Left lung (tissue), 4 donors: ENCODE measurements at regions not wholly inside any gene's neighbourhood (a gene's known extent, or its start where the extent isn't known, plus 50 kb on each side); places are given as distances from the start of the nearest gene placed in this dataset.

Experiments used
- ATAC-seq: fragments of 200-7000 bp; cut with Tn5 transposase; one replicate; pipeline ENCODE4 v1.9.1; 2020; ENCODE audit warnings: moderate library complexity
- DNase-seq, 4 donors: peaks; one replicate each; pipeline ENCODE4 v3.0.0-alpha.2; 2013 to 2020
- H3K27ac ChIP-seq, 2 donors: fragments of 200-600 bp; sonication (generic) in 1 of 2; one replicate each; pipeline versions ENCODE4 v1.5.0 to v1.8.0; 2020 to 2021
- H3K27me3 ChIP-seq, 2 donors: fragments of 200-600 bp; sonication (generic) in 1 of 2; one replicate each; pipeline versions ENCODE4 v1.5.0 to v1.8.0; 2020 to 2021
- H3K36me3 ChIP-seq, 2 donors: fragments of 200-600 bp; sonication (generic) in 1 of 2; one replicate each; pipeline versions ENCODE4 v1.5.0 to v1.8.0; 2020 to 2021
- H3K4me1 ChIP-seq, 2 donors: fragments of 200-600 bp; one replicate each; pipeline ENCODE4 v1.8.0; 2021
- H3K4me3 ChIP-seq, 2 donors: fragments of 200-600 bp; sonication (generic) in 1 of 2; one replicate each; pipeline versions ENCODE4 v1.5.0 to v1.8.0; 2020 to 2021; ENCODE audit warnings: mild to moderate bottlenecking in 1 of 2
- H3K9me3 ChIP-seq, 2 donors: fragments of 200-600 bp; sonication (generic) in 1 of 2; one replicate each; pipeline versions ENCODE4 v1.5.0 to v1.8.0; 2020 to 2021
- intact Hi-C, 2 donors: fragments of 100-400 bp; cut with DNase I; formaldehyde crosslinking; loops; one replicate each; pipeline versions ENCODE4 v1.11.2 to v1.14.2; 2022
- TF ChIP-seq, protein P1 (sequence below), 2 donors: fragments of 200-600 bp; sonication (generic) in 1 of 2; IDR thresholded peaks; one replicate each; pipeline versions ENCODE4 v1.5.0 to v1.8.0; 2021; ENCODE audit warnings: antibody characterized with exemption in 2 of 2
- donor health status: DM: no; HTN: yes; CAD: no.
- donor health status: DM: no; HTN: no; CAD: no.

DNA sequence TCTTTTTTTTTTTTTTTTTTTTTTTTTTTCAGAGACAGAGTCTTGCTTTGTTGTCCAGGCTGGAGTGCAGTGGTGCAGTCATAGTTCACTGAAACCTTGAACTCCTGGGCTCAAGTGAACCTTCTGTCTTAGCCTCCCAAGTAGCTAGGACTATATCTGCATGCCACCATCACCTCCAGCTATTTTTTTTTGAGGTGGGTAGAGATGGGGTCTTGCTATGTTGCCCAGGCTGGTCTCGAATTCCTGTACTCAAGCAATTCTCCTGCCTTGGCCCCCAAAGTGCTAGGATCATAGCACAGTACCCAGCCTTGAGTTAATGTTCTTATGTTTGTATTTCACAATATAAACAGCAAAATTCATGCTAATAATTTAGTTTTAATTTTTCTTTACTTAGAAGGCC lies 62.9 kb upstream of the IGFBP2 start:
- no peaks in the 10 kb centered on the region for H3K36me3 ChIP-seq
- no peak overlapping the region for H3K27ac ChIP-seq
- peaks cover 0 to 8% of the 10 kb centered on the region in 2 donors for H3K9me3 ChIP-seq
- intact Hi-C loops = no loop called here
- H3K4me3 ChIP-seq = no peak overlapping the region
- ATAC-seq (no peak), DNase-seq (no peak)
- H3K4me1 ChIP-seq = no peaks in the 10 kb centered on the region
- no peaks in the 10 kb centered on the region for H3K27me3 ChIP-seq
- TF ChIP-seq, protein P1, sequence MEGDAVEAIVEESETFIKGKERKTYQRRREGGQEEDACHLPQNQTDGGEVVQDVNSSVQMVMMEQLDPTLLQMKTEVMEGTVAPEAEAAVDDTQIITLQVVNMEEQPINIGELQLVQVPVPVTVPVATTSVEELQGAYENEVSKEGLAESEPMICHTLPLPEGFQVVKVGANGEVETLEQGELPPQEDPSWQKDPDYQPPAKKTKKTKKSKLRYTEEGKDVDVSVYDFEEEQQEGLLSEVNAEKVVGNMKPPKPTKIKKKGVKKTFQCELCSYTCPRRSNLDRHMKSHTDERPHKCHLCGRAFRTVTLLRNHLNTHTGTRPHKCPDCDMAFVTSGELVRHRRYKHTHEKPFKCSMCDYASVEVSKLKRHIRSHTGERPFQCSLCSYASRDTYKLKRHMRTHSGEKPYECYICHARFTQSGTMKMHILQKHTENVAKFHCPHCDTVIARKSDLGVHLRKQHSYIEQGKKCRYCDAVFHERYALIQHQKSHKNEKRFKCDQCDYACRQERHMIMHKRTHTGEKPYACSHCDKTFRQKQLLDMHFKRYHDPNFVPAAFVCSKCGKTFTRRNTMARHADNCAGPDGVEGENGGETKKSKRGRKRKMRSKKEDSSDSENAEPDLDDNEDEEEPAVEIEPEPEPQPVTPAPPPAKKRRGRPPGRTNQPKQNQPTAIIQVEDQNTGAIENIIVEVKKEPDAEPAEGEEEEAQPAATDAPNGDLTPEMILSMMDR (IDR thresholded peaks at IDR 0.05) = no peak

DNA sequence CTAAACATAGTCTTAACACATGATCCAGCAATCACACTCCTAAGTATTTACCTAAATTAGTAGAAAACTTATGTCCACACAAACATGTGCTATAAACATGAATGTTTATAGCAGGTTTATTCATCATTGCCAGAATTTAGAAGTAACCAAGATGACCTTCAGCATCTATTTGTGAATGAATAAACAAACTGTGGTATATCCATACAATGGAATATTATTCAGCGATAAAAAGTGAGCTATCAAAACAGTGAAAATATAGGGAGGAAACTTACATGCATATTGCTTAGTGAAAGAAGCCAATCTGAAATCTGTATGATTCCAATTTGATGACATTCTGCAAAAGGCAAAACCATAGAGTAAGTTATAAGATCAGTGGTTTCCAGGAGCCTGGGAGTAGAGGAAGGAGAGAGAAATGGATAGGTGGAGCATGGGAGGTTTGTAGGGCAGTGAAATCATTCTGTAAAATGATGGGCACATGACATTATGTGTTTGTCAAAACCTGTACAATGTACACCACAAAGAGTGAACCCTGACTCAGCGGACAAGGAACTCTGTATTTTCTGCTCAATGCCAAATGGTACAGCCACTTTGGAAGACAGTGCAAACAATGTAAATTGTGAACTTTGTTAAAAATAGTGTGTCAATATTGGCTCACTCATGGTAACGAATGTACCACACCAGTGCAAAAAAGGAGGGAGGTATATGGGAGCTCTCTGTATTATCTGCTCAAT lies 61.9 kb upstream of the IGFBP2 start:
- Histone ChIP-seq H3K4me3 (no peak overlapping the region), H3K27ac (no peak overlapping the region), H3K4me1 (no peaks in the 10 kb centered on the region), H3K36me3 (no peaks in the 10 kb centered on the region), H3K9me3 (peaks cover 0 to 8% of the 10 kb centered on the region in 2 donors), H3K27me3 (no peaks in the 10 kb centered on the region)
- intact Hi-C loops = no loop called here
- DNase-seq (no peak), ATAC-seq (peak; percentile 55)
- TF ChIP-seq, protein P1 (IDR thresholded peaks at IDR 0.05) = no peak

DNA sequence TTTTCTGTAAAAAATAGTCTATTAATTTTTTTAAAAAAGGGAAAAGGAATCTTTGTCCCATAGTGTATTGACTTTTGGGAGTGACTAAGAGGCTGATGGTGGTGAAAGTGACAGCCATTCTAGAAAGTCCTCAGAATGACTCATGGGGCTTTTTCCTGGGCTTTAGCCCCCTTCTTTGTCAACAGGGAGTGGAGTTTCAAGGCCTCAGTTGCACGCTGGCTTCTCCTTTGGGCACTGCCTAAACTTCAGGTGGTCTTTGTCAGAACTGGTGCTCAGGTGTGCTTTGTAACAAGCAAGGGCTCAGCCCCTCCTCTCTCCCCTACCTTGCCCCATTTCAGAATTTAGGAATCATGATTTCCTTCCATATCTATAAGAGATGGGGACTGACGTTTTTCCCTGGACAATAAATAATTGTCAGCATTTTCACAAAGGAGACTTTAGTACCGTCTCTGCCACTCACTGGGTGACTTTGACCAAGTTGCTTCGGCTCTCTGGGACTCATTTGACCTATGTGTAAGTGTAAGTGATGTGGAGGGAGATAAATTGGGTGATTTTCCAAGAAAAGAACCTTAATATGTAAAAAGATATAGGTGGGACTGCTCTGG lies 61.2 kb upstream of the IGFBP2 start:
- Histone ChIP-seq H3K9me3 (peaks cover 0 to 8% of the 10 kb centered on the region in 2 donors), H3K27ac (no peak overlapping the region), H3K4me1 (no peaks in the 10 kb centered on the region), H3K36me3 (no peaks in the 10 kb centered on the region), H3K4me3 (no peak overlapping the region), H3K27me3 (no peaks in the 10 kb centered on the region)
- intact Hi-C loops = no loop called here
- TF ChIP-seq, protein P1 (IDR thresholded peaks at IDR 0.05) = no peak
- DNase-seq = no peak
- ATAC-seq = peak; percentile 36

DNA sequence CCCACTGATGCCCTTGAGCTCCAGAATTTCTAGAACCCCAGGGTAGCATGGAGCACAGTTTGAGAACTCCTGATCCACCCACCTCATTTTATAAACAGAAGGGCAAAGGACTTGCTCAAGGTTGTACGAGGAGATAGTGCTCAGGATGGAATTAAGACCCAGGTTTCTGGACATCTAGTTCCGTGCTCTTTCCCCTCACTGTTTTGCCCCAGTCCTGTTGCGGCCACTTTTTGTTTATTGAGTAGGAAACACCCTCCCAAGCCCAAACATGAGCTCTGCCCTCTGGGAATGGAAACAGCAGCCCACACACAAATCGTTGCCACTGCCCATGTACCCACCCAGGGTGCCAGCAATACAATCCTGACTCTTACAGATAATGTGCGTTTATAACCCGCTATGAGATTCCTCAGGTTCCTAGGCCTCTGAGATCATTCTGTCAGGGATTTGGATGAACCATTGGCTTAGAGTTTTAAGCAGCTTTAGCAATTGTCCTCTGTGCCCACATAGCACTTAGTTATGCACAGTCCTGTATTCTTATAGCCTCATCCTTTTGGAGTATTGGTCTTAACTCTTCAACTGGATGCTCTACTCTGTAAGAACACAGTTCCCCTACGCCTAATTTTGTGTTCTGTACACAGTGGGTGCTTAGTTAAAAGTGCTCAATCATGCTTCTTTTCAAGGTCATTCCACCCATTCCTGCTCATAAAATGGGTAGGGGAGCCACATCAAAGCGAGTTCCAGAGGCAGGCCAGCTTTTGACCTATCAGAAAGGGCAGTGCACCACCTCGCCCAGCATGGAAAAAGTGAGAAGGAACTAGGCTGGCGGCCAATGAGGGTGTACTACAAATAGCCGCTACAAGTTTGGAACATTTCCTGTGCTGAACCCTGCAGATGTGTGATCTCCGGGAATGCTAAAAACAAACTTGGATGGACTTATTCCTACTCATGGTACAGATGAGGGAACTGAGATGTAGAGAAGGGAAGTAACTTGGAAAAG lies 60.3 kb upstream of the IGFBP2 start:
- peak in 2 of 4 donors; percentile 33 to 53 for DNase-seq
- H3K36me3 ChIP-seq = no peaks in the 10 kb centered on the region
- no peak overlapping the region for H3K4me3 ChIP-seq
- peaks cover 0 to 8% of the 10 kb centered on the region in 2 donors for H3K9me3 ChIP-seq
- no peaks in the 10 kb centered on the region for H3K4me1 ChIP-seq
- intact Hi-C loops = no loop called here
- no peak overlapping the region for H3K27ac ChIP-seq
- TF ChIP-seq, protein P1 (IDR thresholded peaks at IDR 0.05) = no peak
- ATAC-seq = peak; percentile 39
- H3K27me3 ChIP-seq = no peaks in the 10 kb centered on the region
